Kidney epithelial cell (primary cell): ENCODE measurements at regions not wholly inside any gene's neighbourhood (a gene's known extent, or its start where the extent isn't known, plus 50 kb on each side); places are given as distances from the start of the nearest gene placed in this dataset.

ENCODE experiments used
- DNase-seq: peaks from one replicate; pipeline ENCODE4 v3.0.0-alpha.2; 2010; ENCODE audit warnings: low read depth
- H3K27me3 ChIP-seq: 2 replicates; pipeline ENCODE4 v1.6.0; 2011; ENCODE audit warnings: low read length; ENCODE audit not compliant: control insufficient read depth, insufficient read depth
- H3K36me3 ChIP-seq: 2 replicates; pipeline ENCODE4 v1.5.1; 2011; ENCODE audit warnings: low read length; ENCODE audit not compliant: control insufficient read depth, insufficient read depth
- H3K4me3 ChIP-seq: 2 replicates; pipeline ENCODE4 v1.5.1; 2011; ENCODE audit warnings: low read depth, mild to moderate bottlenecking, control low read depth, low read length
- TF ChIP-seq, protein P1 (sequence below): IDR thresholded peaks from 2 replicates; pipeline ENCODE4 v1.5.1; 2011; ENCODE audit warnings: mild to moderate bottlenecking, moderate library complexity, low read length, control low read depth, inconsistent platforms; ENCODE audit not compliant: insufficient read depth, poor library complexity, severe bottlenecking

- no peaks in the 10 kb centered on the region for H3K36me3 ChIP-seq
- no peaks in the 10 kb centered on the region for H3K27me3 ChIP-seq
- TF ChIP-seq, protein P1, sequence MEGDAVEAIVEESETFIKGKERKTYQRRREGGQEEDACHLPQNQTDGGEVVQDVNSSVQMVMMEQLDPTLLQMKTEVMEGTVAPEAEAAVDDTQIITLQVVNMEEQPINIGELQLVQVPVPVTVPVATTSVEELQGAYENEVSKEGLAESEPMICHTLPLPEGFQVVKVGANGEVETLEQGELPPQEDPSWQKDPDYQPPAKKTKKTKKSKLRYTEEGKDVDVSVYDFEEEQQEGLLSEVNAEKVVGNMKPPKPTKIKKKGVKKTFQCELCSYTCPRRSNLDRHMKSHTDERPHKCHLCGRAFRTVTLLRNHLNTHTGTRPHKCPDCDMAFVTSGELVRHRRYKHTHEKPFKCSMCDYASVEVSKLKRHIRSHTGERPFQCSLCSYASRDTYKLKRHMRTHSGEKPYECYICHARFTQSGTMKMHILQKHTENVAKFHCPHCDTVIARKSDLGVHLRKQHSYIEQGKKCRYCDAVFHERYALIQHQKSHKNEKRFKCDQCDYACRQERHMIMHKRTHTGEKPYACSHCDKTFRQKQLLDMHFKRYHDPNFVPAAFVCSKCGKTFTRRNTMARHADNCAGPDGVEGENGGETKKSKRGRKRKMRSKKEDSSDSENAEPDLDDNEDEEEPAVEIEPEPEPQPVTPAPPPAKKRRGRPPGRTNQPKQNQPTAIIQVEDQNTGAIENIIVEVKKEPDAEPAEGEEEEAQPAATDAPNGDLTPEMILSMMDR, result no peak
- DNase-seq, result no peak
- H3K4me3 ChIP-seq, result no peak overlapping the region
Measured at GRCh38 chr3:64432870-64433269, 207.6 kb upstream of the PRICKLE2 start.

- DNase-seq, result no peak
- no peaks in the 10 kb centered on the region for H3K27me3 ChIP-seq
- no peaks in the 10 kb centered on the region for H3K36me3 ChIP-seq
- H3K4me3 ChIP-seq, result no peak overlapping the region
- TF ChIP-seq, protein P1, result no peak
Measured at GRCh38 chr3:64431526-64432091, 206.3 kb upstream of the PRICKLE2 start.

- TF ChIP-seq, protein P1, result no peak
- DNase-seq, result no peak
- Histone ChIP-seq H3K4me3 (no peak overlapping the region), H3K27me3 (no peaks in the 10 kb centered on the region), H3K36me3 (no peaks in the 10 kb centered on the region)
Measured at GRCh38 chr3:64427671-64428070, 202.4 kb upstream of the PRICKLE2 start.

- Histone ChIP-seq H3K36me3 (no peaks in the 10 kb centered on the region), H3K4me3 (no peak overlapping the region), H3K27me3 (no peaks in the 10 kb centered on the region)
- TF ChIP-seq, protein P1, result no peak
- no peak for DNase-seq
Measured at GRCh38 chr3:64426551-64426950, 201.3 kb upstream of the PRICKLE2 start.

DNA sequence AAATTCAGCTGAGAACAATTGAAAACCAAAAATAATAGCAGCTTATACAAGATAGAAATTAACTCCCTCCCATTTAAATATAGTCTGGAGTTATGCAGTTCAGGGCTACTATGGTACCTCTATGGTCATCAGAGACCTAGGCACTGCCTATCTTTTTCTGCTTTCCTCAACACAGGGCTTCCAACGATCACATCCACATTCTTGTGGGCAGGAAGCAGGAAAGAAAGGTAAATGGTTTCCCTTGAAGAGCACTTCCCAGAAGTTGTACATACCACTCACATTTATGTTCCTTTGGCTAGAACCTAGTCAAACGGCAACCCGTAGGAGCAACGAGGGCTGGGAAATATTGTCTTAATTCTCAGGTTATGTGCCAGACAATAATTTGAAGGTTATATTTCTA lies 197.7 kb upstream of the PRICKLE2 start:
- no peak overlapping the region for H3K4me3 ChIP-seq
- no peak for DNase-seq
- H3K36me3 ChIP-seq, result no peaks in the 10 kb centered on the region
- no peaks in the 10 kb centered on the region for H3K27me3 ChIP-seq
- TF ChIP-seq, protein P1, result no peak

DNA sequence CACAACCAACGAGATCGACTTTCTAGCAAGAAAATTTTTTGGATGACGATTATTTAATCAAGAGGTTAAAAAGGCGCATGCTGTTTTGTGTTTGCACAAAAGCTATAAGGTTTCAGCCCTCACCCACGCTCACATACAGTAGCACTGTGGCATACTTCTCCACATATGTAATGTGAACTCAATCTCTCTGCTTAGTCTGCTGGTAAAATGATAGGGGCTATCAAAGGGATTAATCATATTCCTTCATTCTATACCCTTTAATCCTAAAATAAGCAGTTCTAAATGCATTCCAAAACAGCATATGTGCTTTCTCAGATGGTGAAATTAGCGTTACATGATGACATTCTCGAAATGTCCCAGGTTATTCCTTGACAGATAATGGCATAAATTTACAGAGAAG lies 196.9 kb upstream of the PRICKLE2 start:
- no peak for DNase-seq
- H3K27me3 ChIP-seq, result no peaks in the 10 kb centered on the region
- no peaks in the 10 kb centered on the region for H3K36me3 ChIP-seq
- H3K4me3 ChIP-seq, result no peak overlapping the region
- TF ChIP-seq, protein P1, result no peak
